Bone marrow (tissue), 2 donors: ENCODE measurements at regions not wholly inside any gene's neighbourhood (a gene's known extent, or its start where the extent isn't known, plus 50 kb on each side); places are given as distances from the start of the nearest gene placed in this dataset.

Source experiments
- DNase-seq, 2 donors: peaks; one replicate each; lab custom pipeline; 2025; lab: John Stamatoyannopoulos, UW

- no peak for DNase-seq
These were observed 188.3 kb downstream of the GADD45G start for GRCh38 chr9:89793124-89793495.

- DNase-seq = no peak
These were observed 188.7 kb downstream of the GADD45G start for GRCh38 chr9:89793551-89793950.

GRCh38 chr9:89794918-89795317 is 190.1 kb downstream of the GADD45G start:
- DNase-seq = no peak

- no peak for DNase-seq
These were observed 190.9 kb downstream of the GADD45G start for GRCh38 chr9:89795538-89796195.

GRCh38 chr9:89796606-89797005 is 191.8 kb downstream of the GADD45G start:
- no peak for DNase-seq

GRCh38 chr9:89797255-89797654 is 192.4 kb downstream of the GADD45G start:
- no peak for DNase-seq

GRCh38 chr9:89797937-89798455 is 193.2 kb downstream of the GADD45G start:
- DNase-seq = no peak

- DNase-seq = no peak
These were observed 193.8 kb downstream of the GADD45G start for GRCh38 chr9:89798547-89799120.

- DNase-seq = no peak
These were observed 194.4 kb downstream of the GADD45G start for GRCh38 chr9:89799221-89799620.

GRCh38 chr9:89799766-89800165 is 195.0 kb downstream of the GADD45G start:
- no peak for DNase-seq

- no peak for DNase-seq
These were observed 196.5 kb downstream of the GADD45G start for GRCh38 chr9:89801341-89801740.

- DNase-seq = no peak
These were observed 197.2 kb downstream of the GADD45G start for GRCh38 chr9:89801742-89802670.

GRCh38 chr9:89802781-89803355 is 198.1 kb downstream of the GADD45G start:
- DNase-seq = no peak

GRCh38 chr9:89803403-89803802 is 198.6 kb downstream of the GADD45G start:
- no peak for DNase-seq

GRCh38 chr9:89804766-89805531 is 200.1 kb downstream of the GADD45G start:
- DNase-seq = no peak

- no peak for DNase-seq
These were observed 200.9 kb downstream of the GADD45G start for GRCh38 chr9:89805571-89806292.

- DNase-seq = no peak
These were observed 201.7 kb downstream of the GADD45G start for GRCh38 chr9:89806371-89807100.

GRCh38 chr9:89807101-89807395 is 202.2 kb downstream of the GADD45G start:
- DNase-seq = no peak

GRCh38 chr9:89807682-89808075 is 202.9 kb downstream of the GADD45G start:
- no peak for DNase-seq

- DNase-seq = peak in 1 of 2 donors; percentile 21
These were observed 203.4 kb downstream of the GADD45G start for GRCh38 chr9:89808076-89808755.
